Stimulated activated CD8-positive, alpha-beta memory T cell treated with anti-CD3 and anti-CD28 coated beads, Interleukin-15, amount 100 ng/mL, for 24 hours (primary cell): ENCODE measurements at regions not wholly inside any gene's neighbourhood (a gene's known extent, or its start where the extent isn't known, plus 50 kb on each side); places are given as distances from the start of the nearest gene placed in this dataset.

Experiments used
- DNase-seq: peaks from one replicate; pipeline ENCODE4 v3.0.0-alpha.2; 2020; ENCODE audit warnings: low read depth

- DNase-seq: no peak
Observed at GRCh38 chr2:7973801-7974480, 707.9 kb upstream of the ID2 start.

GRCh38 chr2:7974936-7975335, 706.9 kb upstream of the ID2 start:
- no peak for DNase-seq

GRCh38 chr2:7976206-7976605, 705.6 kb upstream of the ID2 start:
- DNase-seq: no peak

DNA sequence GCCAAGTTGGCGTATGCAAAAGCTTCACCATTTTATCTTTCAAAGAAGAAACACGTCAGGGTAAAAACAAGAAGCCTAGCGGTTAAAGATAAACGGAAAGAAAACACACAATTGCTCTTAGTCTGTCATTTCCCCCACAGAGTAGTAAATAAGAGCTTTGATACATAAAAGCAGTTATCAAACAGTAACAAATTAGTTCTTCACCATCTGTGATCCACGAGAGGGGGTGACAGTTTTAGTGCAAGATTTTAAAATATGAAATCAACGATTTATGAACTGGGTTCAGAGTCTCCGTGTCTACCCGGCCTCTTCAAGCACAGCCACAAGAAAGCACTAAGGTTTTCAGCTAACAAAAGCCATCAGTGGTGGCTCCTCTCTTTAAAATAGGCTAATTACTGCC, 703.9 kb upstream of the ID2 start:
- DNase-seq: no peak

DNA sequence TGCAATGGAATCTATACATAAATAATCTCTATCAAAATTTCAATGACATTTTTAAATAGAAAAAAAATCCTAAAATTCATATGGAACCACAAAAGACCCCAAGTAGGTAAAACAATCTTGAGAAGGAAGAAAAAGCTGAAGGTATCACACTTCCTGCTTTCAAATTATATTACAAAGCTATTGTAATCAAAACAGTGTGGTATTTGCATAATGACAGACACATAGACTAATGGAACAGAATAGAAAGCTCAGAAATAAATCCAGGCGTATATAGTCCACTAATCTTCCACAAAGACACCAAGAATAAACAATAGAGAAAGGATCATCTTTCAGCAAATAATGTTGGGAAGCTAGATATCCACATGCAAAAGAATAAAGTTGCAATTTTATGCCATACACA, 699.8 kb upstream of the ID2 start:
- no peak for DNase-seq

DNA sequence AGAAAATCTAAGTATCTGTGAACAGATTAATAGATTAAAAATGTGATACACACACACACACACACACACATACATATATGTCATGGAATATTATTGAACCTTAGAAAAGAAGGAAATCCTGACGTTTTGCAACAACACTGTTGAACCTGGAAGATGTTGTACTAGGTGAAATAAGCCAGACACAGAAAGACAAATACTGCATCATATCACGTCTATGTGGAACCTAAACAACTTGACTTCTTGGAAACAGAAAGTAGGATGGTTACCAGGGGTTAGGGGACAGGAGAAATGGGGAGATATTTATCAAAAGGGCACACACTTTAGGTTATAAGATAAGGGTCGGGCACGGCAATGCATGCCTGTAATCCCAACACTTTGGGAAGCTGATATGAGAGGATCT, 698.4 kb upstream of the ID2 start:
- no peak for DNase-seq

- no peak for DNase-seq
Observed at GRCh38 chr2:7983912-7984311, 697.9 kb upstream of the ID2 start.

DNA sequence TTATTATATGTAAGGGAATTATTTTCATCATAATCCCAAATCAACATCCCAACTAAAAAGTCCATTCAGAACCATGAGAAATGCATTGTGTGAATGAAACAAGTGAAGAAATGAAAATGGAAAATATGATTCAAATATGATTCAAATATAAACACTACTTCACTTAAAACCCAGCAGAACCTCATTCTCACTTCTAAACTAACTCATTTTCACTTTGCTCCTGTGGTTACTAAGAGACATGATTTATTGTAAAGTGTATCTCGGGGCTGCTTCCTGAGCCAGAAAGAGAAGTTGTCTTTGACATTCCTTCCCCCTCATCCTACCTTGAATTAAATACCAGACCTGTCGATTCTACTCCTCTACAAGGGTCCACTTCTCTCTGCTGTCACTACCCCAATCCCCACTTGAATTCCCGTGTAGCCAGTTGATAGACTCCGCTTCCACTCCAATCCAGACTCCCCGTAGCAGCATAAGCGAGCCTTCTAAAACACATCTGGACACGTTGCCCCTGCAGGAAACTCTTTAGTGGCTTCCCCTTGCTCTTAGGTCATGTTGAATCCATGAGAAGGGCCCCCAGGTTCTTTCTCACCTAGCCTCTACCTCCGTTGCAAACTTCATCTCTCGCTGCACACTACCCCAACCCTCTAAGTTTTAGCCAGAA, 697.0 kb upstream of the ID2 start:
- DNase-seq: no peak

DNA sequence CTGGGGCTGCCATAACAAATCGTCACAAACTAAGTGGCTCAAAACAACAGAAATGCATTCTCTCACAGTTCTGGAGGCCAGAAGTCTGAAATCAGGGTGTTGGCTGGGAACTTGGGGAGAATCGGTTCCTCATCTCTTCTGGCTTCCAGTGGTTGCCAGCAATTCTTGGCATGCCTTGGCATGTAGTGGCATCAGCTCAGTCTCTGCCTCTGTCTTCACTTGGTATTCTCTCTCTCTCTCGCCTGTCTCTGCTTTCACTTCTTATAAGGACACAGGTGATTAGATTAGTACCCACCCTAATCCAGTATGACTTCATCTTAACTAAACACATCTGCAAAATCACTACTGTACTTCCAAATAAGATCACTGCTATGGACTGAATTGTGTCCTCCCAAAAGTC, 695.4 kb upstream of the ID2 start:
- no peak for DNase-seq

DNA sequence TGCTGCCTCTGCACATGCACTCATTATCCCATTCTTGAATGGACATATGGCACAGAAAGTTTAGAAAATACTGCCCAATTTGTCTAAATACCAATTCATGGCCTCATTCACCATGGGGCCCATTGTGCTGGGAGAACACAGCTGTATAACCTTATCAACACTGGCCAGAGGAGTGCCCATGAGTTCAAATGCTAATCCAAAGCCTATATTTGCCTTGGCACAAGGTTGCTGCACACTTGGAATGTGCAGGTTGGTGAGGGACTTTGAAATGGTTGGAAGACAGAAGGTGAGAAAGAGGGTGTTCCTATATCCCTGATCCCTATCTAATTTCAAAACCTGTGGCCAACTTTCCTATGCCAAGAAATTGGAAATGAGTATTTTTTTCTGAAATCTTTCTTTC, 693.9 kb upstream of the ID2 start:
- DNase-seq: no peak

- DNase-seq: no peak
Observed at GRCh38 chr2:7988440-7988839, 693.4 kb upstream of the ID2 start.

DNA sequence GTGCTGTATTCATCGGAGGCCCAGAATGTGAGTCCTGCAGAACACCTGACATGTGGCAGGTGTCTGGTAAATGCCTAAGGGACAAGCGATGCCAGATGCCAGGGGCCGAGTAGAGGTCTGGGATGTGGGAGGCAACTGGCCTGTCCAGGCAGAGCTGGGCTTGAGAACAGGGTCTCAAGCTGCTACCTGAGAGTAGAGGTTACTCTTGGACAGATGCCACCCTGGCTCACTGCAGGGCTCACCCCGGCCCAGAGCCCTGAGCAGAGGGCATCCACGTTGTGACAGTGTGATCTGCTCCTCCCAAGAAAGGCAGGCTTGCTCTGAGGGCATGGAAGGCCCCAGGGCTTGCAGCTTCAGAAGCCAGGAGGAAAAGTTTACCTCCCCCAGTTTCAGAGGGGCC, 692.0 kb upstream of the ID2 start:
- no peak for DNase-seq

DNA sequence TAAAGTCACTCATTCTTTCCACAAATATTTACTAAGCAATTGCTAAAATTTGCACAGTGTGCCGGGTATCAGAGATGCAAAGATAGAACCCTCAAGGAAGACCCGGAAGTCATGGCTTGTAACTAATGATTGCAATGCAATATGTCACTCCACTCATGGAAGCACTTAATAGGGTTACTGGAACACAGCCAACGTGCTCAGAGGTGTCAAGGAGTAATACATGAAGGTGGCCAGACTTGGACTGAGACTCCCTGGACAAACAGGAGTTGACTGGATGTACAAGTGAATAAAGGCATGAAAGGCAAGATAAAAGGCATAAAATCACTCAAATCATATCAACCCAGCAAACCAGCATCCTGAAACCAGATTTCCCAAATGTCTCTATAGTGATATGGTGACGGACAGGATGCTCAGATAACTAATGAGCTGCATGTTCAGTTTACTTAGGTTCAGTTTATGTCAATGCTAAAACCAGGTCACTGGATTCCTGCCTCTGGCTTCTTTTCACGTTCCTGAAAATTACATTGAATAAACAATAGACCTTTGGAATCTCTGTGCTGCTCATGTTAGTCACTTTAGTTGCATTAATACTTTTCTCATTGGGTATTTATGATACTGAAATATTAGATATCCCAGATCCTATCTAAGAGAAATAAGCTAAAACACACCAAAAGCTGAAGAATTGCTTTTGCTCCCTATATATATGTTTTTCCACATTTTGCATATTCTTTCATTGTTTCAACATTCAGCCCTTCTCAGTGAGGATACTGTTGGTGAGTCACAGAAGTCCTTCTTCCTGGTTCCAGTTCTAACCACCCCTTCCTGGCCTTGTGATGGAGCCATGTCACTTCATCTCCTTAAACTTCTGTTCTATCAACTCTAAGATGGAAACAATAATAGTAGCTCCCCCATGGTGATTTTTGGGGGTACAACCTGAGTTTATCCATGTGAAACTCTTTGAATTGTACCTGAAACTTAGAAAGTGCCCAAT, 688.9 kb upstream of the ID2 start:
- DNase-seq: no peak

DNA sequence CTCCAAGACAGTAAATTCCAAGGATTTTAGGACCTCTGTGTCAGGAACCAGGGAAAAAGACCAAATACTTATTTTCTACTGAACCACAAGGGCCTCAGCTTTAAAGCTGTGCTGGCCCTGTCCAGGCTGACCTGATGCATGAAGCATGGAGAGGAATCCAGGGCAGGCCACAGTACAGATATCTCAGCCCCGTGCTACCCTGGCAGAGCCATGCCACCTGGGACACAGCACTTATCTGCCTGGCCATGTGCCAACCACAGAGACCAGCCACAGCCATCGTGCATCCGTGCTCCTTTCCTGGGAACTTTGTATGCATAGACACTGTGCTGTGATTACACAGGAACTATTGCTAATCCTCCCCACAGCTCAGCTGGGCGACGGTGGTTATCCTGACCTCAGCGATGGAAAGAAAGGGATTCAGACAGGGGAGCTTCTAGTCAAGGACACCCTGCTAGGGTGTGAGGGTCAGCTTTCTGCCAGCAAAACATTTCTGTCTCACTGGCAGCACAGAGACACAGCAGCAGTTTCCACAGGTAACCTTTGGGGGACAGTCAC, 687.4 kb upstream of the ID2 start:
- no peak for DNase-seq

DNA sequence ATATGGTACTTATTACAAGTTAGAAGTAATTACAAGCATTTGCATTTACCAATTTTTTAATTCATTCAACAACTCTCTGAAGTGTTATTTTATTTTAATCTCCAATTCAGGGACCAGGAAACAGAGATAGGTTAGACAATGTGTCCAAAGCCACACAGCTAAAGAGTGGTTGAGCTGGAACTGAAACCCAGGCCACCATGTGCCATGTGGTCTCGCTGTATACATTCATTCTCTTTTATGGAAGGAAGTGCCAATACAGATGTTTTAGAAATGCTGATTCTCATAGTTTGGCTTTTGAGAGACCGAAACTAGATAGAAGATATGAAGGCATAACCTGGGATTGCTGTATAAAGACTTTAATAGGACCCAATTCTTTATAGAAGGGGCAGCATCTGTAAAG, 684.6 kb upstream of the ID2 start:
- DNase-seq: no peak

DNA sequence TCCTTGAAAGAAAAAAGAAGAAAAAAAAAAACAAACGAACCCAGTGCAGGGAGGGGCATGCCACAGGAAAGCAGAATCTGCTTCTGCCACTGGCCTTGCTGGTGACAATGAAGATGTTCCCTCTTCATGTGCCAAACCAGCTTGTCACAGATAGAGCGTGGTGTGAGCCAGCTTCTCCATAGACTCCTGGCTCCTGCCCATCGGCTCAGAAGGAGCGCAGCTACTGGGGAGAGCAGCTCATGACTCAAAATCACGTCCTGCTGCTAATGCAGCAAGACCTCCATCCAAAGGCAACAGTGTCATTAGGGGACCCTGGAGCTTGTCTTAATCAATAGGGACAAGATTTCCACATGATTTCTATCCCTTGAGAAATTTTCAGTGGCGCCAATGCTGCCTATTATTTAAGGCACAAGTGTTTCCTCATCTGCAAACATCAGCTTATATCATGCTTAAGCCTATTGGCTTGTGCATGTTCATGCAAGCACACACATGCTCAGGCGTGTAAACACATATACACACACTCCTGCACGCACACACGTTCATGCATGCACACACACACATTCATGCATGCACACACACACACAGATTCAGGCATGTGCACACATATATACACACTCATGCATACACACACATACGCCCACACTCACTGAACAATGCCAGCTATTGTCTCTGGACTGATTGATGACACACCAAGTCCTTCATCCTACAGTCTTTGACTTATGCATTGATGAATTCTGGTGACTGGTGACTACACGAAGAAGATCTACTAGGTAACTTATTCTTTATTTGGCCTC, 682.0 kb upstream of the ID2 start:
- DNase-seq: no peak

DNA sequence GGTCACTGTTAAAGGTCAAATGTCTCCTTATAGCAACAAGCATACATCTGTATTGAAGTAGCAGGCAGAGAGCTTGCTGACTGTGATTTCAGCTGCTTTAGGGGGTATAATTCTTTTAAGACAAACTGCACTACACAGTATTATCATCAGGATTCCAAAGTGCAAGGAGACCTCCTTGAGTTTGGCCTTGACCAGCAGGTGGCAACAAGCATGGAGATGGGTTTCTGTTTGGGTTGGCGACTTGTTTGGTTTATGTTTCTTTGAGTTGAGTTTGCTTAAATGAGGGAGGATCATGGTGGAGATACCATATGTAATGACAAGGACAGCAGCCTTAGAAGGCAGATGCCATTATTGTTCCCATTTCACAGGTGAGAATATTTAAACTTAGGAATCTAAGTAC, 681.0 kb upstream of the ID2 start:
- no peak for DNase-seq

GRCh38 chr2:8002765-8003393, 679.0 kb upstream of the ID2 start:
- DNase-seq: no peak

DNA sequence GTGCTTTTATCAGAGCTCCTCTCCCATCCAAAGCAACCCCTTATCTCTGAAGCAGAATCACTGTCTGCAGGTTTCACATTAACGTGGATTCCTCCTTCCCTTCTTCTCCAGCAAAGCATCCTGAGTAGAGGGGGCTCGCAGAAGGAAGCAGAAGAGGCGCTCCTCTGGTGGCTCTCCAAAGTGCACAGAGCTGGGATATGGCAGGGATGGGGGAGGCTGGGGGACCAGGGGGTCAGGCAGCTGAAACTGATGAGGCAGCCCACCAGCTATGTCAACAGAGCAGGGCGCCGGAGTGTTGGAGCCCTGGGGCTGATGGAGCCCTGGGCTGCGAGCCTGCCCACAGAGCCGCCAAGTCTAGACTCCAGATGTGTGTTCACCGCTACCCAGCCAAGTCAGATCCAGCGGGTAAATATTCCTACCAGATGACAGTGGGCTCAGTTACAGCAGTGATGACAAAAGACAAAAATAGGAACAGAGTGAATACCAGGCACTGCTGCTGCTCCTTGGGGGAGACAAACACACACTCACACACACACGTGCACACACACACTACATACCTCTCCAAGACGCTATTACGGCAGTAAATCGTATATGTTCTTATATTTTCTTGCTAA, 678.3 kb upstream of the ID2 start:
- DNase-seq: no peak

- no peak for DNase-seq
Observed at GRCh38 chr2:8004250-8004681, 677.6 kb upstream of the ID2 start.

DNA sequence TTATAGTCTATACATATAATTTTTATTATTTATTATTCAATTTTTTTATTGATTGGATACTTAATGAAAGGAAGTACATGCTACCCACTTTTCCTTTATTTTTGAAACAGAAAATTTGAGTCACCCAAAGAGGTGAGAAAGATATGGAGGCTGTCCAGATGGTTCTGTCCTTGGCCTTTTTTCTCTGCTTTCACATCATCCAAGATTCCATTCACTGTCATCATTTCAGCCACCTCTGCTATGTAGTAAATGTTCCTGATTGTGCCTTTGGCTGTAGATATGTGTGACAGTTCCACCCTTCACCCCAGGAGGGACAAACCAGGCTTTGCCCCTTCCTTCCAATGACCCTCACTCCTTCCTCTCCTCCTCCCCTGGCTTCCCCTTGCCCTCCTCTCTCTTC, 675.7 kb upstream of the ID2 start:
- DNase-seq: no peak
